ENCODE measurements at regions not wholly inside any gene's neighbourhood (a gene's known extent, or its start where the extent isn't known, plus 50 kb on each side); places are given as distances from the start of the nearest gene placed in this dataset.
A peak's percentile ranks its signal among the peaks of the same experiment; 100 is the strongest.

DNA sequence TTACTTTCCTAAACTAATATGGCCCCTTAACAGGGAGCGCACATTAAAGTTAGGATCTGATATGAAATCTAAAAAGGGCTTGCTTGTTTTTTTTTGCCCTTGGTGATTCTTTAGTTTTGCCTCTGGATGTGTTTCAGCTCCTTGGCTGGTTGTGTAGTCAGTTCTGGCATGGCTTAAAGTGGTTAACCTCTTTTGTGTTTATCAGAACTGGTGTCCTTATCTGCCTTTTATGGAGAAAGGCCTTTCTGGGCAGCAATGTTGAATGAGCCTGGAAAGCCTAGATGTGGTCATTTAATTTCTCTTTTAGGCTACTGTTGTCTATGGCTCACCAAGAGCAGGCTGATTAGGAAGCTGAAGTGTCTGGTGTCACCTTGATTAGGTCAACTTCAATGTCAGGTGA, 254.5 kb upstream of the ROPN1 start:
- Histone ChIP-seq H4K20me1 (ENCODE audit: insufficient read depth, low read length, poor library complexity, severe bottlenecking) (no peaks in the 10 kb centered on the region), H3K9me2 (replicated peaks; ENCODE audit: low read depth, low read length) (no peaks in the 10 kb centered on the region), H3K36me3 (ENCODE audit: insufficient read depth, low read length) (no peaks in the 10 kb centered on the region), H3K79me2 (ENCODE audit: insufficient read depth, low read length) (no peaks in the 10 kb centered on the region), H3K9ac (ENCODE audit: low read depth, low read length, poor library complexity, severe bottlenecking) (no peak overlapping the region), H3K4me2 (ENCODE audit: low read depth, low read length, poor library complexity, severe bottlenecking) (no peak overlapping the region), H2AFZ (ENCODE audit: low read length) (no peak overlapping the region), H3K27me3 (ENCODE audit: insufficient read depth, low read length, poor library complexity, severe bottlenecking) (no peaks in the 10 kb centered on the region), H3F3A (ENCODE audit: low read depth) (peaks cover 3% of the 10 kb centered on the region; the same call in 1 of the 2 replicates), H3K4me1 (ENCODE audit: insufficient read depth, low read length, poor library complexity, severe bottlenecking) (peaks cover 50% of the 10 kb centered on the region), H3K9me3 (ENCODE audit: insufficient read depth, low read depth, low read length) (no peaks in the 10 kb centered on the region), H3K4me3 (ENCODE audit: low read length, poor library complexity, severe bottlenecking) (no peak overlapping the region)
- TF ChIP-seq EZH2phosphoT487 (IDR thresholded peaks at IDR 0.05; ENCODE audit: borderline replicate concordance): no peak
- TF ChIP-seq CTCF (conservative IDR thresholded peaks at IDR 0.05; ENCODE audit: low read length): no peak

DNA sequence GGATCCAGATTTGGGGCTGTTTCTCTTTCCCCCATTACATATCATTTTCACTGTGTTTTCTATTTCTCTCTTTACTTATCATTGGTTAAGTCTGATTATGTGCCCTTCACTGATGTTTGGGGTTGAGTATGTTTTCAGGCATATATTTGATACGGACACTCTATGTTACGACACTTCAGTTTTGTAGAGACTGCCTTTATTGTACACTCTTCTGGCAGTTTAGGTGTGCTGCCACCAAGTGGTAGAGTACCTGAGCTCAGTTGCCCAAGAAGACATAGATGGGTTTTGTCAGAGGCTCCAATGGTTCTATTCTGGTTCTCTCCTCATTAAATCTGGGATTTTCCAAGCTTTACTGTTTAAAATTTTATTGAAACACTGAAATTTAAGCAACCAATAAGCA, 255.0 kb upstream of the ROPN1 start:
- no peaks in the 10 kb centered on the region for H4K20me1 ChIP-seq (ENCODE audit: insufficient read depth, low read length, poor library complexity, severe bottlenecking)
- no peaks in the 10 kb centered on the region for H3K79me2 ChIP-seq (ENCODE audit: insufficient read depth, low read length)
- peaks cover 56% of the 10 kb centered on the region for H3K4me1 ChIP-seq (ENCODE audit: insufficient read depth, low read length, poor library complexity, severe bottlenecking)
- TF ChIP-seq CTCF (conservative IDR thresholded peaks at IDR 0.05; ENCODE audit: low read length) (peak; percentile 87), EZH2phosphoT487 (IDR thresholded peaks at IDR 0.05; ENCODE audit: borderline replicate concordance) (no peak)
- no peaks in the 10 kb centered on the region for H3K9me2 ChIP-seq (replicated peaks; ENCODE audit: low read depth, low read length)
- no peak overlapping the region for H2AFZ ChIP-seq (ENCODE audit: low read length)
- H3K9ac ChIP-seq (ENCODE audit: low read depth, low read length, poor library complexity, severe bottlenecking): no peak overlapping the region
- no peak overlapping the region for H3K4me3 ChIP-seq (ENCODE audit: low read length, poor library complexity, severe bottlenecking)
- H3K4me2 ChIP-seq (ENCODE audit: low read depth, low read length, poor library complexity, severe bottlenecking): no peak overlapping the region
- no peaks in the 10 kb centered on the region for H3K27me3 ChIP-seq (ENCODE audit: insufficient read depth, low read length, poor library complexity, severe bottlenecking)
- no peaks in the 10 kb centered on the region for H3K9me3 ChIP-seq (ENCODE audit: insufficient read depth, low read depth, low read length)
- no peaks in the 10 kb centered on the region for H3K36me3 ChIP-seq (ENCODE audit: insufficient read depth, low read length)
- H3F3A ChIP-seq (ENCODE audit: low read depth): peaks cover 9% of the 10 kb centered on the region; the same call in 1 of the 2 replicates

- Histone ChIP-seq H4K20me1 (ENCODE audit: insufficient read depth, low read length, poor library complexity, severe bottlenecking) (no peaks in the 10 kb centered on the region), H3K9ac (ENCODE audit: low read depth, low read length, poor library complexity, severe bottlenecking) (peak overlapping the region; percentile 80), H3K27me3 (ENCODE audit: insufficient read depth, low read length, poor library complexity, severe bottlenecking) (no peaks in the 10 kb centered on the region), H3K4me1 (ENCODE audit: insufficient read depth, low read length, poor library complexity, severe bottlenecking) (peaks cover 72% of the 10 kb centered on the region), H3K4me2 (ENCODE audit: low read depth, low read length, poor library complexity, severe bottlenecking) (peak overlapping the region; percentile 76), H3K79me2 (ENCODE audit: insufficient read depth, low read length) (no peaks in the 10 kb centered on the region), H3K9me2 (replicated peaks; ENCODE audit: low read depth, low read length) (no peaks in the 10 kb centered on the region), H2AFZ (ENCODE audit: low read length) (no peak overlapping the region), H3K9me3 (ENCODE audit: insufficient read depth, low read depth, low read length) (no peaks in the 10 kb centered on the region), H3K36me3 (ENCODE audit: insufficient read depth, low read length) (no peaks in the 10 kb centered on the region), H3K4me3 (ENCODE audit: low read length, poor library complexity, severe bottlenecking) (peak overlapping the region; percentile 55), H3F3A (ENCODE audit: low read depth) (peaks cover 18% of the 10 kb centered on the region; the same call in 1 of the 2 replicates)
- TF ChIP-seq CTCF (conservative IDR thresholded peaks at IDR 0.05; ENCODE audit: low read length): no peak
- TF ChIP-seq EZH2phosphoT487 (IDR thresholded peaks at IDR 0.05; ENCODE audit: borderline replicate concordance): no peak
These were observed 256.6 kb upstream of the ROPN1 start for GRCh38 chr3:124248471-124249028.

Data from Loucy (cell line).